LoVo (cell line): ENCODE measurements at regions not wholly inside any gene's neighbourhood (a gene's known extent, or its start where the extent isn't known, plus 50 kb on each side); places are given as distances from the start of the nearest gene placed in this dataset.
"Not testable (repeated sequence)": the region's sequence is repeated elsewhere in the genome, so short reads cannot be mapped to it uniquely, and the experiment has no call there.

Experiments used
- DNase-seq: peaks from one replicate; pipeline ENCODE4 v3.0.0-alpha.2; 2016; ENCODE audit warnings: low spot score

- DNase-seq: no peak
Observed at GRCh38 chr7:65744406-65744805, 128.5 kb upstream of the VKORC1L1 start.

- DNase-seq: no peak
Observed at GRCh38 chr7:65746398-65746669, 126.5 kb upstream of the VKORC1L1 start.

GRCh38 chr7:65749039-65749438 lies 123.8 kb upstream of the VKORC1L1 start:
- no peak for DNase-seq

- no peak for DNase-seq
Observed at GRCh38 chr7:65749518-65749917, 123.4 kb upstream of the VKORC1L1 start.

GRCh38 chr7:65750511-65751344 lies 122.1 kb upstream of the VKORC1L1 start:
- DNase-seq: peak; percentile 97

GRCh38 chr7:65754070-65754469 lies 118.8 kb upstream of the VKORC1L1 start:
- not testable (repeated sequence) for DNase-seq

GRCh38 chr7:65758991-65759390 lies 113.9 kb upstream of the VKORC1L1 start:
- DNase-seq: not testable (repeated sequence)

GRCh38 chr7:65762712-65763111 lies 110.2 kb upstream of the VKORC1L1 start:
- DNase-seq: peak; percentile 41

- DNase-seq: not testable (repeated sequence)
Observed at GRCh38 chr7:65763114-65763513, 109.8 kb upstream of the VKORC1L1 start.

GRCh38 chr7:65770473-65771225 lies 102.2 kb upstream of the VKORC1L1 start:
- peak; percentile 94 for DNase-seq

GRCh38 chr7:65771226-65771569 lies 101.7 kb upstream of the VKORC1L1 start:
- not testable (repeated sequence) for DNase-seq

GRCh38 chr7:65776677-65777076 lies 96.2 kb upstream of the VKORC1L1 start:
- DNase-seq: not testable (repeated sequence)

GRCh38 chr7:65789943-65790342 lies 82.9 kb upstream of the VKORC1L1 start:
- DNase-seq: not testable (repeated sequence)

- DNase-seq: not testable (repeated sequence)
Observed at GRCh38 chr7:65791788-65792187, 81.1 kb upstream of the VKORC1L1 start.

- not testable (repeated sequence) for DNase-seq
Observed at GRCh38 chr7:65792726-65793125, 80.1 kb upstream of the VKORC1L1 start.

- DNase-seq: not testable (repeated sequence)
Observed at GRCh38 chr7:65794671-65795391, 78.0 kb upstream of the VKORC1L1 start.

- not testable (repeated sequence) for DNase-seq
Observed at GRCh38 chr7:65795392-65795716, 77.5 kb upstream of the VKORC1L1 start.

- no peak for DNase-seq
Observed at GRCh38 chr7:65796205-65796604, 76.7 kb upstream of the VKORC1L1 start.

- DNase-seq: not testable (repeated sequence)
Observed at GRCh38 chr7:65797086-65797485, 75.8 kb upstream of the VKORC1L1 start.

GRCh38 chr7:65797566-65797965 lies 75.3 kb upstream of the VKORC1L1 start:
- not testable (repeated sequence) for DNase-seq

- DNase-seq: no peak
Observed at GRCh38 chr7:65798111-65799075, 74.5 kb upstream of the VKORC1L1 start.

- DNase-seq: not testable (repeated sequence)
Observed at GRCh38 chr7:65800191-65800590, 72.7 kb upstream of the VKORC1L1 start.
